SK-N-SH treated with all-trans-retinoic acid at 6 μM for 48 hours (cell line): ENCODE measurements at regions not wholly inside any gene's neighbourhood (a gene's known extent, or its start where the extent isn't known, plus 50 kb on each side); places are given as distances from the start of the nearest gene placed in this dataset.

Experiments
- ATAC-seq: fragments of 200-7000 bp; cut with Tn5 transposase; 3 replicates; pipeline ENCODE4 v1.9.1; 2020; ENCODE audit warnings: mild to moderate bottlenecking, moderate library complexity
- ARNTL ChIP-seq: fragments of 450-650 bp; formaldehyde crosslinking; IDR thresholded peaks from 2 replicates; pipeline ENCODE4 v1.5.0; 2020; ENCODE audit warnings: low read depth, mild to moderate bottlenecking, moderate library complexity, borderline replicate concordance
- BACH2 ChIP-seq: fragments of 250-450 bp; sonication (Bioruptor Pico); IDR thresholded peaks from 2 replicates; pipeline ENCODE4 v1.9.0; 2021; ENCODE audit warnings: mild to moderate bottlenecking, borderline replicate concordance
- CREB5 ChIP-seq: fragments of 250-450 bp; sonication (Bioruptor Pico); IDR thresholded peaks from 2 replicates; pipeline ENCODE4 v1.5.1; 2020; ENCODE audit warnings: low read depth, mild to moderate bottlenecking, moderate library complexity
- CSDC2 ChIP-seq: fragments of 250-450 bp; sonication (Bioruptor Pico); IDR thresholded peaks from 2 replicates; pipeline ENCODE4 v1.5.0; 2020; ENCODE audit warnings: mild to moderate bottlenecking, moderate library complexity
- CSRNP3 ChIP-seq: fragments of 250-450 bp; sonication (Bioruptor Pico); IDR thresholded peaks from 2 replicates; pipeline ENCODE4 v1.5.1; 2021; ENCODE audit warnings: mild to moderate bottlenecking, moderate library complexity
- ESRRG ChIP-seq: fragments of 250-450 bp; sonication (Bioruptor Pico); IDR thresholded peaks from 2 replicates; pipeline ENCODE4 v1.6.1; 2021; ENCODE audit warnings: mild to moderate bottlenecking
- GLIS3 ChIP-seq: fragments of 250-450 bp; sonication (Bioruptor Pico); IDR thresholded peaks from 2 replicates; pipeline ENCODE4 v1.5.0; 2020; ENCODE audit warnings: mild to moderate bottlenecking, moderate library complexity
- OSR1 ChIP-seq: fragments of 250-450 bp; sonication (Bioruptor Pico); IDR thresholded peaks from 2 replicates; pipeline ENCODE4 v1.8.0; 2022; ENCODE audit warnings: moderate library complexity, mild to moderate bottlenecking, inconsistent platforms
- PPARA ChIP-seq: fragments of 250-450 bp; sonication (Bioruptor Pico); IDR thresholded peaks from 2 replicates; pipeline ENCODE4 v1.5.0; 2020; ENCODE audit warnings: mild to moderate bottlenecking, borderline replicate concordance
- RARB ChIP-seq: fragments of 250-450 bp; sonication (Bioruptor Pico); IDR thresholded peaks from 2 replicates; pipeline ENCODE4 v1.8.0; 2021; ENCODE audit warnings: mild to moderate bottlenecking, moderate library complexity
- SNAI2 ChIP-seq: fragments of 250-450 bp; sonication (Bioruptor Pico); IDR thresholded peaks from 2 replicates; pipeline ENCODE4 v1.5.0; 2020; ENCODE audit warnings: mild to moderate bottlenecking, moderate library complexity
- TCF4 ChIP-seq: fragments of 250-450 bp; sonication (Bioruptor Pico); IDR thresholded peaks from 2 replicates; pipeline ENCODE4 v1.8.0; 2021; ENCODE audit warnings: mild to moderate bottlenecking, moderate library complexity, borderline replicate concordance
- TOX ChIP-seq: fragments of 250-450 bp; sonication (Bioruptor Pico); IDR thresholded peaks from 2 replicates; pipeline ENCODE4 v1.8.0; 2021; ENCODE audit warnings: mild to moderate bottlenecking, moderate library complexity, borderline replicate concordance
- ZC3H10 ChIP-seq: fragments of 250-450 bp; sonication (Bioruptor Pico); IDR thresholded peaks from 2 replicates; pipeline ENCODE4 v1.5.1; 2021; ENCODE audit warnings: mild to moderate bottlenecking, moderate library complexity
- ZFP3 ChIP-seq: fragments of 250-450 bp; sonication (Bioruptor Pico); IDR thresholded peaks from 2 replicates; pipeline ENCODE4 v1.5.0; 2020; ENCODE audit warnings: mild to moderate bottlenecking, moderate library complexity
- ZFP30 ChIP-seq: fragments of 450-650 bp; formaldehyde crosslinking; IDR thresholded peaks from 2 replicates; pipeline ENCODE4 v1.5.0; 2022; ENCODE audit warnings: mild to moderate bottlenecking, moderate library complexity
- ZNF565 ChIP-seq: fragments of 450-650 bp; formaldehyde crosslinking; conservative IDR thresholded peaks from 2 replicates; pipeline ENCODE4 v1.5.0; 2020; ENCODE audit warnings: low read depth, mild to moderate bottlenecking, moderate library complexity
- ZNF70 ChIP-seq: fragments of 450-650 bp; formaldehyde crosslinking; IDR thresholded peaks from 2 replicates; pipeline ENCODE4 v1.5.0; 2020; ENCODE audit warnings: mild to moderate bottlenecking, moderate library complexity
- ZNF8 ChIP-seq: fragments of 450-650 bp; formaldehyde crosslinking; IDR thresholded peaks from 2 replicates; pipeline ENCODE4 v1.5.0; 2020; ENCODE audit warnings: mild to moderate bottlenecking, moderate library complexity
- TF ChIP-seq, protein P1 (sequence below): fragments of 250-450 bp; sonication (Bioruptor Pico); IDR thresholded peaks from 2 replicates; pipeline ENCODE4 v1.8.0; 2021; ENCODE audit warnings: low read depth, mild to moderate bottlenecking, moderate library complexity, borderline replicate concordance
- TF ChIP-seq, protein P2 (sequence below): fragments of 250-450 bp; sonication (Bioruptor Pico); IDR thresholded peaks from 2 replicates; pipeline ENCODE4 v1.8.0; 2020; ENCODE audit warnings: mild to moderate bottlenecking, moderate library complexity, borderline replicate concordance
- TF ChIP-seq, protein P3 (sequence below): fragments of 250-450 bp; sonication (Bioruptor Pico); IDR thresholded peaks from 2 replicates; pipeline ENCODE4 v1.5.0; 2020; ENCODE audit warnings: mild to moderate bottlenecking, moderate library complexity

DNA sequence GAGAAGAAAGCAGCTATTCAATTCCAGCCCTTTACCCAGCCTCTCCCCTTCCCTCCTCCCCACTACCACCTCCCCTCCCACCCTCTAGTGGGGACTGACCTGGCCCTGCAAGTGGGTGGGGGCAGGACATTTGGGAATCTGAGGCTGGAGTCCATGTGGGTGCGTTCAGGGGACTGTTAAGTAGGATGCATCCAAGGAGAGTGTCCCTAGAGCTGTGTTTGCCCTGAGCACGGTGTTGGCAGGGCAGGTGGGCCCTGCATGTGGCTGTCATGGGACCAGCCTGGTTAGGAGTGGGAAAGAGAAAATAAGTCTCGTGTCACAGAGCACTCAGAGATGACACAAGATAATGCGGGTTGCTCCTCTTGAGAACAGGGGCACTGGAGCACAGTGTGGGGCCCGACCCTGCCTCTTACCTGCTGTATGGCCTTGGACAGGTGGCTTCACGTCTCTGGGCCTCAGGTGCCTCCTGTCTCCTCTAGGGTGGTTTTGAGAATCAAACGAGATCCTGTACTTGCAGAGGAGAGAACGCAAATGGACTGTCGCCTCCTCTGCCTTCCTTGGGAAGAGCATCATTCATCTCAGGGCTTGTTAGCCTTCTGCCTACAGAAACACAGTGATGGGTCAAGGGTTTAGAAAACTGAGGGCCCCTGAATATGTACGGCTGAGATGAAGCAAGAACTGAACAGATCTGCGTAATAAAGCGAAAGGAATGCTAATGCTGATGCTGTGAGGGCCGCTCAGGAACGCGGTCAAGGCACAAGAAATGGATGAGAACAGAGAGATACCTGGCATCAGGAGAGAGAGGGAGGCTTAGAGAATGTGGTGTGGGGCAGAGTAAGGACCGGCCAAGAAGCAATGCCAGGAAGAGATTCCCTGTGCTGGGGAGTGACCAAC lies 187.7 kb upstream of the HAAO start:
- ATAC-seq, result no peak
- TF ChIP-seq, protein P1, sequence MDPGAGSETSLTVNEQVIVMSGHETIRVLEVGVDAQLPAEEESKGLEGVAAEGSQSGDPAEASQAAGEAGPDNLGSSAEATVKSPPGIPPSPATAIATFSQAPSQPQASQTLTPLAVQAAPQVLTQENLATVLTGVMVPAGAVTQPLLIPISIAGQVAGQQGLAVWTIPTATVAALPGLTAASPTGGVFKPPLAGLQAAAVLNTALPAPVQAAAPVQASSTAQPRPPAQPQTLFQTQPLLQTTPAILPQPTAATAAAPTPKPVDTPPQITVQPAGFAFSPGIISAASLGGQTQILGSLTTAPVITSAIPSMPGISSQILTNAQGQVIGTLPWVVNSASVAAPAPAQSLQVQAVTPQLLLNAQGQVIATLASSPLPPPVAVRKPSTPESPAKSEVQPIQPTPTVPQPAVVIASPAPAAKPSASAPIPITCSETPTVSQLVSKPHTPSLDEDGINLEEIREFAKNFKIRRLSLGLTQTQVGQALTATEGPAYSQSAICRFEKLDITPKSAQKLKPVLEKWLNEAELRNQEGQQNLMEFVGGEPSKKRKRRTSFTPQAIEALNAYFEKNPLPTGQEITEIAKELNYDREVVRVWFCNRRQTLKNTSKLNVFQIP (CRISPR knock-in tag), result no peak
- TF ChIP-seq TCF4 (no peak), ZFP30 (CRISPR knock-in tag) (no peak), PPARA (CRISPR knock-in tag) (no peak), ZC3H10 (CRISPR knock-in tag) (no peak), TOX (no peak), ZFP3 (CRISPR knock-in tag) (no peak), CSDC2 (no peak), ARNTL (CRISPR knock-in tag) (no peak), RARB (CRISPR knock-in tag) (no peak), CREB5 (CRISPR knock-in tag) (no peak), BACH2 (no peak), ESRRG (CRISPR knock-in tag) (no peak), SNAI2 (CRISPR knock-in tag) (no peak), ZNF565 (no peak), CSRNP3 (CRISPR knock-in tag) (no peak)

DNA sequence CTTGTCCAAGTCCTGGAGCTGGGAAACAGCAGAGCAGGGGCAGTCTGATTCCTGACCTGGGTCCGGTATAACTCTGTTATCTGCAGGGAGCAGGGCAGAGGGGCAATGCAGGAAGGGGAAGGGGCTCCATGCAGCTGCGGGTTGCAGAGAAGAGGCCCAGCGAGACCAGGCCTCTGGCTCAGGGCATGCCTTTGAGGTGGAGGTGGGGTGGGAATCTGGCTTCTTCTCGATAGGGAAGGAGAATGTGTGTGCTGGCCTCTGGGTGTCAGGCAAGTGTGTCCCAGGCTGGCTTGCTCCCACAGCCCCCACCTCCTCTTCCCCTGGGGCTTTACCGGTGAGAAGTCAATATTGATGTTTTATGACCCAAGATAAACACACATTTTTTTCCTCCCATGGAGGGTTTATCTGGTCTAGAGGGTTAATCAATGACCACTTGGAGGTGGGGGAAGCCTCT lies 187.1 kb upstream of the HAAO start:
- no peak for TF ChIP-seq PPARA (CRISPR knock-in tag)
- TF ChIP-seq, protein P2, sequence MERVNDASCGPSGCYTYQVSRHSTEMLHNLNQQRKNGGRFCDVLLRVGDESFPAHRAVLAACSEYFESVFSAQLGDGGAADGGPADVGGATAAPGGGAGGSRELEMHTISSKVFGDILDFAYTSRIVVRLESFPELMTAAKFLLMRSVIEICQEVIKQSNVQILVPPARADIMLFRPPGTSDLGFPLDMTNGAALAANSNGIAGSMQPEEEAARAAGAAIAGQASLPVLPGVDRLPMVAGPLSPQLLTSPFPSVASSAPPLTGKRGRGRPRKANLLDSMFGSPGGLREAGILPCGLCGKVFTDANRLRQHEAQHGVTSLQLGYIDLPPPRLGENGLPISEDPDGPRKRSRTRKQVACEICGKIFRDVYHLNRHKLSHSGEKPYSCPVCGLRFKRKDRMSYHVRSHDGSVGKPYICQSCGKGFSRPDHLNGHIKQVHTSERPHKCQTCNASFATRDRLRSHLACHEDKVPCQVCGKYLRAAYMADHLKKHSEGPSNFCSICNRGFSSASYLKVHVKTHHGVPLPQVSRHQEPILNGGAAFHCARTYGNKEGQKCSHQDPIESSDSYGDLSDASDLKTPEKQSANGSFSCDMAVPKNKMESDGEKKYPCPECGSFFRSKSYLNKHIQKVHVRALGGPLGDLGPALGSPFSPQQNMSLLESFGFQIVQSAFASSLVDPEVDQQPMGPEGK (CRISPR knock-in tag), result no peak
- TF ChIP-seq ZFP3 (CRISPR knock-in tag), result no peak
- no peak for TF ChIP-seq ZC3H10 (CRISPR knock-in tag)
- TF ChIP-seq, protein P3, sequence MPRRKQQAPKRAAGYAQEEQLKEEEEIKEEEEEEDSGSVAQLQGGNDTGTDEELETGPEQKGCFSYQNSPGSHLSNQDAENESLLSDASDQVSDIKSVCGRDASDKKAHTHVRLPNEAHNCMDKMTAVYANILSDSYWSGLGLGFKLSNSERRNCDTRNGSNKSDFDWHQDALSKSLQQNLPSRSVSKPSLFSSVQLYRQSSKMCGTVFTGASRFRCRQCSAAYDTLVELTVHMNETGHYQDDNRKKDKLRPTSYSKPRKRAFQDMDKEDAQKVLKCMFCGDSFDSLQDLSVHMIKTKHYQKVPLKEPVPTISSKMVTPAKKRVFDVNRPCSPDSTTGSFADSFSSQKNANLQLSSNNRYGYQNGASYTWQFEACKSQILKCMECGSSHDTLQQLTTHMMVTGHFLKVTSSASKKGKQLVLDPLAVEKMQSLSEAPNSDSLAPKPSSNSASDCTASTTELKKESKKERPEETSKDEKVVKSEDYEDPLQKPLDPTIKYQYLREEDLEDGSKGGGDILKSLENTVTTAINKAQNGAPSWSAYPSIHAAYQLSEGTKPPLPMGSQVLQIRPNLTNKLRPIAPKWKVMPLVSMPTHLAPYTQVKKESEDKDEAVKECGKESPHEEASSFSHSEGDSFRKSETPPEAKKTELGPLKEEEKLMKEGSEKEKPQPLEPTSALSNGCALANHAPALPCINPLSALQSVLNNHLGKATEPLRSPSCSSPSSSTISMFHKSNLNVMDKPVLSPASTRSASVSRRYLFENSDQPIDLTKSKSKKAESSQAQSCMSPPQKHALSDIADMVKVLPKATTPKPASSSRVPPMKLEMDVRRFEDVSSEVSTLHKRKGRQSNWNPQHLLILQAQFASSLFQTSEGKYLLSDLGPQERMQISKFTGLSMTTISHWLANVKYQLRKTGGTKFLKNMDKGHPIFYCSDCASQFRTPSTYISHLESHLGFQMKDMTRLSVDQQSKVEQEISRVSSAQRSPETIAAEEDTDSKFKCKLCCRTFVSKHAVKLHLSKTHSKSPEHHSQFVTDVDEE (CRISPR knock-in tag), result no peak
- no peak for TF ChIP-seq GLIS3 (CRISPR knock-in tag)
- no peak for TF ChIP-seq BACH2
- TF ChIP-seq ZNF8 (CRISPR knock-in tag), result no peak
- TF ChIP-seq TOX, result no peak
- TF ChIP-seq CSRNP3 (CRISPR knock-in tag), result no peak
- no peak for TF ChIP-seq ZNF70 (CRISPR knock-in tag)
- no peak for TF ChIP-seq CREB5 (CRISPR knock-in tag)
- no peak for TF ChIP-seq SNAI2 (CRISPR knock-in tag)
- TF ChIP-seq OSR1, result no peak
- no peak for TF ChIP-seq ZFP30 (CRISPR knock-in tag)
- TF ChIP-seq ZNF565, result no peak
- no peak for TF ChIP-seq RARB (CRISPR knock-in tag)
- no peak for TF ChIP-seq ESRRG (CRISPR knock-in tag)
- no peak for TF ChIP-seq TCF4
- TF ChIP-seq, protein P1 (CRISPR knock-in tag), result no peak
- no peak for ATAC-seq
